ENCODE measurements at regions not wholly inside any gene's neighbourhood (a gene's known extent, or its start where the extent isn't known, plus 50 kb on each side); places are given as distances from the start of the nearest gene placed in this dataset.

GRCh38 chr20:16676891-16677290 lies 52.9 kb upstream of the SNRPB2 start:
- TF ChIP-seq POLR2A (IDR thresholded peaks at IDR 0.05) (no peak), POLR2AphosphoS5 (IDR thresholded peaks at IDR 0.05) (no peak)

Data from spleen (tissue), 3 donors.